GM23338 (cell line): ENCODE measurements at regions not wholly inside any gene's neighbourhood (a gene's known extent, or its start where the extent isn't known, plus 50 kb on each side); places are given as distances from the start of the nearest gene placed in this dataset.

Source experiments
- ATAC-seq: fragments of 200-7000 bp; cut with Tn5 transposase; 3 replicates; pipeline ENCODE4 v1.9.1; 2020
- DNase-seq: peaks from one replicate; pipeline ENCODE4 v3.0.0-alpha.2; 2015; ENCODE audit warnings: low spot score
- H2AFZ ChIP-seq: fragments of 200-600 bp; sonication (generic); 2 replicates; pipeline ENCODE4 v1.8.0; 2016; ENCODE audit warnings: antibody characterized with exemption, mild to moderate bottlenecking, moderate library complexity
- H3F3A ChIP-seq: fragments of 200-600 bp; sonication (generic); replicated peaks from 2 replicates; pipeline ENCODE4 v1.8.0; 2017; ENCODE audit warnings: antibody characterized with exemption, mixed run types, low read depth
- H3K27ac ChIP-seq: fragments of 200-600 bp; sonication (generic); 2 replicates; pipeline ENCODE4 v1.6.1; 2016; ENCODE audit warnings: low read depth
- H3K27me3 ChIP-seq: fragments of 200-600 bp; sonication (generic); 2 replicates; pipeline ENCODE4 v1.8.0; 2016; ENCODE audit warnings: mild to moderate bottlenecking, mixed run types, moderate library complexity; ENCODE audit not compliant: insufficient read depth
- H3K36me3 ChIP-seq: fragments of 200-600 bp; sonication (generic); 2 replicates; pipeline ENCODE4 v1.8.0; 2016; ENCODE audit warnings: mild to moderate bottlenecking; ENCODE audit not compliant: insufficient read depth
- H3K4me1 ChIP-seq: fragments of 200-600 bp; sonication (generic); 2 replicates; pipeline ENCODE4 v1.8.0; 2016; ENCODE audit warnings: mild to moderate bottlenecking, moderate library complexity; ENCODE audit not compliant: insufficient read depth
- H3K4me2 ChIP-seq: fragments of 200-600 bp; sonication (generic); 2 replicates; pipeline ENCODE4 v1.7.1; 2017; ENCODE audit warnings: mixed run types
- H3K4me3 ChIP-seq: fragments of 200-600 bp; sonication (generic); 2 replicates; pipeline ENCODE4 v1.6.1; 2016; ENCODE audit warnings: mixed run types
- H3K79me2 ChIP-seq: fragments of 200-600 bp; sonication (generic); replicated peaks from 2 replicates; pipeline ENCODE4 v1.8.0; 2017; ENCODE audit warnings: mild to moderate bottlenecking; ENCODE audit not compliant: insufficient read depth
- H3K9me2 ChIP-seq: fragments of 200-600 bp; sonication (generic); 2 replicates; pipeline ENCODE4 v1.8.0; 2017; ENCODE audit not compliant: insufficient read depth
- H4K20me1 ChIP-seq: fragments of 200-600 bp; sonication (generic); replicated peaks from 2 replicates; pipeline ENCODE4 v1.8.0; 2017; ENCODE audit warnings: mild to moderate bottlenecking; ENCODE audit not compliant: insufficient read depth
- H3K27ac Mint-ChIP-seq: 2 replicates; pipeline ENCODE4 v1.8.0; 2020; ENCODE audit warnings: inconsistent platforms, mild to moderate bottlenecking, moderate library complexity, mixed read lengths
- H3K27me3 Mint-ChIP-seq: 3 replicates; pipeline ENCODE4 v1.8.0; 2022; ENCODE audit warnings: low read depth, mild to moderate bottlenecking, moderate library complexity, mixed read lengths, inconsistent platforms; ENCODE audit not compliant: insufficient read depth, poor library complexity
- H3K36me3 Mint-ChIP-seq: 3 replicates; pipeline ENCODE4 v1.8.0; 2021; ENCODE audit warnings: low read depth, mild to moderate bottlenecking, inconsistent platforms, moderate library complexity, mixed read lengths
- H3K4me1 Mint-ChIP-seq: 3 replicates; pipeline ENCODE4 v1.8.0; 2020; ENCODE audit warnings: mild to moderate bottlenecking, inconsistent platforms, mixed read lengths
- H3K4me3 Mint-ChIP-seq: 3 replicates; pipeline ENCODE4 v1.8.0; 2021; ENCODE audit warnings: moderate library complexity, mild to moderate bottlenecking, inconsistent platforms, mixed read lengths
- H3K9me3 Mint-ChIP-seq: 3 replicates; pipeline ENCODE4 v1.8.0; 2020; ENCODE audit warnings: moderate library complexity, mild to moderate bottlenecking, inconsistent platforms, mixed read lengths
- EZH2phosphoT487 ChIP-seq: fragments of 200-600 bp; sonication (generic); IDR thresholded peaks from one replicate; pipeline ENCODE4 v1.8.1; 2018; ENCODE audit warnings: antibody characterized with exemption; ENCODE audit not compliant: unreplicated experiment
- JUNB ChIP-seq: IDR thresholded peaks from one replicate; pipeline ENCODE4 v1.6.1; 2016; ENCODE audit warnings: antibody characterized with exemption; ENCODE audit not compliant: unreplicated experiment
- POLR2AphosphoS5 ChIP-seq: IDR thresholded peaks from 2 replicates; pipeline ENCODE4 v1.6.1; 2016; ENCODE audit warnings: antibody characterized with exemption, low read depth
- ZNF331 ChIP-seq: fragments of 250-450 bp; sonication (Bioruptor Pico); IDR thresholded peaks from 2 replicates; pipeline ENCODE4 v1.5.0; 2020; ENCODE audit warnings: low read depth, mild to moderate bottlenecking, moderate library complexity
- TF ChIP-seq, protein P1 (sequence below), 2 experiments: fragments of 200-600 bp in 1 of 2; sonication (generic) in 1 of 2; conservative IDR thresholded peaks; 2 replicates each; pipeline versions ENCODE4 v1.5.1 to v1.6.1; 2016 to 2017; ENCODE audit warnings: antibody characterized with exemption in 2 of 2, low read depth in 2 of 2, mild to moderate bottlenecking in 2 of 2, moderate library complexity in 1 of 2
- TF ChIP-seq, protein P2 (sequence below): fragments of 250-450 bp; sonication (Bioruptor Pico); IDR thresholded peaks from 2 replicates; pipeline ENCODE4 v1.5.0; 2020; ENCODE audit warnings: mild to moderate bottlenecking, moderate library complexity
- TF ChIP-seq, protein P3 (sequence below): IDR thresholded peaks from one replicate; pipeline ENCODE4 v1.6.1; 2018; ENCODE audit warnings: antibody characterized with exemption; ENCODE audit not compliant: unreplicated experiment
- TF ChIP-seq, protein P4 (sequence below): IDR thresholded peaks from 2 replicates; pipeline ENCODE4 v1.6.1; 2016; ENCODE audit warnings: antibody characterized with exemption

DNA sequence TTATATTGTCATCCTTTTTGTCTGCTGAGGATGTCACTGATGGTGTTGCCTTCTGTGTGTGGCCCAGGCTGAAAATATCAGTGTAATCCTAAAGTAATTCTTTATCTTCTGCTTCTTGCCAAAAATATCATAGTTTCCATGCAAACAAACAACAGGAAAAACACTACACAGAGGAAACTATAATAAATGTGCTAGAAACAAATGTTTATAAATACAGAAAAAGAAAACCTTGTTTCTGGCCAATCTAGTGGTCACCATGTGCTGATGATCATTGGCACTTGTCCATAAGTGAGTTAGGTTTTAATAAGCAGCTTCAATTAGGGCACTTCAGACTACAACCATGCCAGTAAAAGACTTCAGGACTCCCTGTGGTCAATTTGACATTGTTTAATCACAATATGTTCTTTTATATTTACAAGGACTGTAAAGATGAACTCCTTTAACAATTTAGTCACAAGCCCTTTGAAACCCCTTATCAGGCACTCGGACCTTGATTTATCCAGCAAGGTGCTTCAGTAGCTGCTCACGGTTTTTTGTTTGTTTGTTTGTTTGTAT is 124.8 kb downstream of the TMTC3 start:
- no peaks in the 10 kb centered on the region for H3K36me3 ChIP-seq
- H3K27me3 Mint-ChIP-seq = no peaks in the 10 kb centered on the region
- no peaks in the 10 kb centered on the region for H3K36me3 Mint-ChIP-seq
- no peak overlapping the region for H3K27ac ChIP-seq
- H3F3A ChIP-seq = no peaks in the 10 kb centered on the region
- H3K27ac Mint-ChIP-seq = no peak overlapping the region
- H3K4me1 Mint-ChIP-seq = peaks cover 4% of the 10 kb centered on the region; the same call in 2 of the 3 replicates
- no peaks in the 10 kb centered on the region for H3K4me1 ChIP-seq
- TF ChIP-seq, protein P1, sequence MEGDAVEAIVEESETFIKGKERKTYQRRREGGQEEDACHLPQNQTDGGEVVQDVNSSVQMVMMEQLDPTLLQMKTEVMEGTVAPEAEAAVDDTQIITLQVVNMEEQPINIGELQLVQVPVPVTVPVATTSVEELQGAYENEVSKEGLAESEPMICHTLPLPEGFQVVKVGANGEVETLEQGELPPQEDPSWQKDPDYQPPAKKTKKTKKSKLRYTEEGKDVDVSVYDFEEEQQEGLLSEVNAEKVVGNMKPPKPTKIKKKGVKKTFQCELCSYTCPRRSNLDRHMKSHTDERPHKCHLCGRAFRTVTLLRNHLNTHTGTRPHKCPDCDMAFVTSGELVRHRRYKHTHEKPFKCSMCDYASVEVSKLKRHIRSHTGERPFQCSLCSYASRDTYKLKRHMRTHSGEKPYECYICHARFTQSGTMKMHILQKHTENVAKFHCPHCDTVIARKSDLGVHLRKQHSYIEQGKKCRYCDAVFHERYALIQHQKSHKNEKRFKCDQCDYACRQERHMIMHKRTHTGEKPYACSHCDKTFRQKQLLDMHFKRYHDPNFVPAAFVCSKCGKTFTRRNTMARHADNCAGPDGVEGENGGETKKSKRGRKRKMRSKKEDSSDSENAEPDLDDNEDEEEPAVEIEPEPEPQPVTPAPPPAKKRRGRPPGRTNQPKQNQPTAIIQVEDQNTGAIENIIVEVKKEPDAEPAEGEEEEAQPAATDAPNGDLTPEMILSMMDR (conservative IDR thresholded peaks at IDR 0.05; ENCODE audit: low read depth in 2 of 2) = no peak
- TF ChIP-seq, protein P2, sequence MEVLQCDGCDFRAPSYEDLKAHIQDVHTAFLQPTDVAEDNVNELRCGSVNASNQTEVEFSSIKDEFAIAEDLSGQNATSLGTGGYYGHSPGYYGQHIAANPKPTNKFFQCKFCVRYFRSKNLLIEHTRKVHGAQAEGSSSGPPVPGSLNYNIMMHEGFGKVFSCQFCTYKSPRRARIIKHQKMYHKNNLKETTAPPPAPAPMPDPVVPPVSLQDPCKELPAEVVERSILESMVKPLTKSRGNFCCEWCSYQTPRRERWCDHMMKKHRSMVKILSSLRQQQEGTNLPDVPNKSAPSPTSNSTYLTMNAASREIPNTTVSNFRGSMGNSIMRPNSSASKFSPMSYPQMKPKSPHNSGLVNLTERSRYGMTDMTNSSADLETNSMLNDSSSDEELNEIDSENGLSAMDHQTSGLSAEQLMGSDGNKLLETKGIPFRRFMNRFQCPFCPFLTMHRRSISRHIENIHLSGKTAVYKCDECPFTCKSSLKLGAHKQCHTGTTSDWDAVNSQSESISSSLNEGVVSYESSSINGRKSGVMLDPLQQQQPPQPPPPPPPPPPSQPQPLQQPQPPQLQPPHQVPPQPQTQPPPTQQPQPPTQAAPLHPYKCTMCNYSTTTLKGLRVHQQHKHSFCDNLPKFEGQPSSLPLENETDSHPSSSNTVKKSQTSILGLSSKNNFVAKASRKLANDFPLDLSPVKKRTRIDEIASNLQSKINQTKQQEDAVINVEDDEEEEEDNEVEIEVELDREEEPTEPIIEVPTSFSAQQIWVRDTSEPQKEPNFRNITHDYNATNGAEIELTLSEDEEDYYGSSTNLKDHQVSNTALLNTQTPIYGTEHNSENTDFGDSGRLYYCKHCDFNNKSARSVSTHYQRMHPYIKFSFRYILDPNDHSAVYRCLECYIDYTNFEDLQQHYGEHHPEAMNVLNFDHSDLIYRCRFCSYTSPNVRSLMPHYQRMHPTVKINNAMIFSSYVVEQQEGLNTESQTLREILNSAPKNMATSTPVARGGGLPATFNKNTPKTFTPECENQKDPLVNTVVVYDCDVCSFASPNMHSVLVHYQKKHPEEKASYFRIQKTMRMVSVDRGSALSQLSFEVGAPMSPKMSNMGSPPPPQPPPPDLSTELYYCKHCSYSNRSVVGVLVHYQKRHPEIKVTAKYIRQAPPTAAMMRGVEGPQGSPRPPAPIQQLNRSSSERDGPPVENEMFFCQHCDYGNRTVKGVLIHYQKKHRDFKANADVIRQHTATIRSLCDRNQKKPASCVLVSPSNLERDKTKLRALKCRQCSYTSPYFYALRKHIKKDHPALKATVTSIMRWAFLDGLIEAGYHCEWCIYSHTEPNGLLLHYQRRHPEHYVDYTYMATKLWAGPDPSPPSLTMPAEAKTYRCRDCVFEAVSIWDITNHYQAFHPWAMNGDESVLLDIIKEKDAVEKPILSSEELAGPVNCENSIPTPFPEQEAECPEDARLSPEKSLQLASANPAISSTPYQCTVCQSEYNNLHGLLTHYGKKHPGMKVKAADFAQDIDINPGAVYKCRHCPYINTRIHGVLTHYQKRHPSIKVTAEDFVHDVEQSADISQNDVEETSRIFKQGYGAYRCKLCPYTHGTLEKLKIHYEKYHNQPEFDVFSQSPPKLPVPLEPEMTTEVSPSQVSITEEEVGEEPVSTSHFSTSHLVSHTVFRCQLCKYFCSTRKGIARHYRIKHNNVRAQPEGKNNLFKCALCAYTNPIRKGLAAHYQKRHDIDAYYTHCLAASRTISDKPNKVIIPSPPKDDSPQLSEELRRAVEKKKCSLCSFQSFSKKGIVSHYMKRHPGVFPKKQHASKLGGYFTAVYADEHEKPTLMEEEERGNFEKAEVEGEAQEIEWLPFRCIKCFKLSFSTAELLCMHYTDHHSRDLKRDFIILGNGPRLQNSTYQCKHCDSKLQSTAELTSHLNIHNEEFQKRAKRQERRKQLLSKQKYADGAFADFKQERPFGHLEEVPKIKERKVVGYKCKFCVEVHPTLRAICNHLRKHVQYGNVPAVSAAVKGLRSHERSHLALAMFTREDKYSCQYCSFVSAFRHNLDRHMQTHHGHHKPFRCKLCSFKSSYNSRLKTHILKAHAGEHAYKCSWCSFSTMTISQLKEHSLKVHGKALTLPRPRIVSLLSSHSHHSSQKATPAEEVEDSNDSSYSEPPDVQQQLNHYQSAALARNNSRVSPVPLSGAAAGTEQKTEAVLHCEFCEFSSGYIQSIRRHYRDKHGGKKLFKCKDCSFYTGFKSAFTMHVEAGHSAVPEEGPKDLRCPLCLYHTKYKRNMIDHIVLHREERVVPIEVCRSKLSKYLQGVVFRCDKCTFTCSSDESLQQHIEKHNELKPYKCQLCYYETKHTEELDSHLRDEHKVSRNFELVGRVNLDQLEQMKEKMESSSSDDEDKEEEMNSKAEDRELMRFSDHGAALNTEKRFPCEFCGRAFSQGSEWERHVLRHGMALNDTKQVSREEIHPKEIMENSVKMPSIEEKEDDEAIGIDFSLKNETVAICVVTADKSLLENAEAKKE = no peak
- TF ChIP-seq, protein P3, sequence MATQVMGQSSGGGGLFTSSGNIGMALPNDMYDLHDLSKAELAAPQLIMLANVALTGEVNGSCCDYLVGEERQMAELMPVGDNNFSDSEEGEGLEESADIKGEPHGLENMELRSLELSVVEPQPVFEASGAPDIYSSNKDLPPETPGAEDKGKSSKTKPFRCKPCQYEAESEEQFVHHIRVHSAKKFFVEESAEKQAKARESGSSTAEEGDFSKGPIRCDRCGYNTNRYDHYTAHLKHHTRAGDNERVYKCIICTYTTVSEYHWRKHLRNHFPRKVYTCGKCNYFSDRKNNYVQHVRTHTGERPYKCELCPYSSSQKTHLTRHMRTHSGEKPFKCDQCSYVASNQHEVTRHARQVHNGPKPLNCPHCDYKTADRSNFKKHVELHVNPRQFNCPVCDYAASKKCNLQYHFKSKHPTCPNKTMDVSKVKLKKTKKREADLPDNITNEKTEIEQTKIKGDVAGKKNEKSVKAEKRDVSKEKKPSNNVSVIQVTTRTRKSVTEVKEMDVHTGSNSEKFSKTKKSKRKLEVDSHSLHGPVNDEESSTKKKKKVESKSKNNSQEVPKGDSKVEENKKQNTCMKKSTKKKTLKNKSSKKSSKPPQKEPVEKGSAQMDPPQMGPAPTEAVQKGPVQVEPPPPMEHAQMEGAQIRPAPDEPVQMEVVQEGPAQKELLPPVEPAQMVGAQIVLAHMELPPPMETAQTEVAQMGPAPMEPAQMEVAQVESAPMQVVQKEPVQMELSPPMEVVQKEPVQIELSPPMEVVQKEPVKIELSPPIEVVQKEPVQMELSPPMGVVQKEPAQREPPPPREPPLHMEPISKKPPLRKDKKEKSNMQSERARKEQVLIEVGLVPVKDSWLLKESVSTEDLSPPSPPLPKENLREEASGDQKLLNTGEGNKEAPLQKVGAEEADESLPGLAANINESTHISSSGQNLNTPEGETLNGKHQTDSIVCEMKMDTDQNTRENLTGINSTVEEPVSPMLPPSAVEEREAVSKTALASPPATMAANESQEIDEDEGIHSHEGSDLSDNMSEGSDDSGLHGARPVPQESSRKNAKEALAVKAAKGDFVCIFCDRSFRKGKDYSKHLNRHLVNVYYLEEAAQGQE = no peak
- TF ChIP-seq ZNF331 (CRISPR knock-in tag) (no peak), JUNB (no peak), POLR2AphosphoS5 (no peak), EZH2phosphoT487 (no peak)
- TF ChIP-seq, protein P4, sequence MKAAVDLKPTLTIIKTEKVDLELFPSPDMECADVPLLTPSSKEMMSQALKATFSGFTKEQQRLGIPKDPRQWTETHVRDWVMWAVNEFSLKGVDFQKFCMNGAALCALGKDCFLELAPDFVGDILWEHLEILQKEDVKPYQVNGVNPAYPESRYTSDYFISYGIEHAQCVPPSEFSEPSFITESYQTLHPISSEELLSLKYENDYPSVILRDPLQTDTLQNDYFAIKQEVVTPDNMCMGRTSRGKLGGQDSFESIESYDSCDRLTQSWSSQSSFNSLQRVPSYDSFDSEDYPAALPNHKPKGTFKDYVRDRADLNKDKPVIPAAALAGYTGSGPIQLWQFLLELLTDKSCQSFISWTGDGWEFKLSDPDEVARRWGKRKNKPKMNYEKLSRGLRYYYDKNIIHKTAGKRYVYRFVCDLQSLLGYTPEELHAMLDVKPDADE = no peak
- 0 out of 2 replicates have a peak, but pooled peaks cover 4% of the 10 kb centered on the region for H3K9me2 ChIP-seq
- no peaks in the 10 kb centered on the region for H3K79me2 ChIP-seq
- DNase-seq (no peak), ATAC-seq (no peak)
- no peak overlapping the region for H3K4me3 Mint-ChIP-seq
- no peaks in the 10 kb centered on the region for H4K20me1 ChIP-seq
- no peak overlapping the region for H3K4me2 ChIP-seq
- no peak overlapping the region for H2AFZ ChIP-seq
- no peaks in the 10 kb centered on the region for H3K9me3 Mint-ChIP-seq
- no peak overlapping the region for H3K4me3 ChIP-seq
- no peaks in the 10 kb centered on the region for H3K27me3 ChIP-seq
